ENCODE measurements at regions not wholly inside any gene's neighbourhood (a gene's known extent, or its start where the extent isn't known, plus 50 kb on each side); places are given as distances from the start of the nearest gene placed in this dataset.

GRCh38 chr5:126027149-126027548 lies 396.1 kb upstream of the GRAMD2B start:
- no peak for TF ChIP-seq POLR2A (IDR thresholded peaks at IDR 0.05; ENCODE audit: low read depth, low read length)
- no peak for TF ChIP-seq TAF1 (IDR thresholded peaks at IDR 0.05; ENCODE audit: borderline replicate concordance, low read depth, low read length)

Measured in GM12892 (cell line).